ENCODE measurements at regions not wholly inside any gene's neighbourhood (a gene's known extent, or its start where the extent isn't known, plus 50 kb on each side); places are given as distances from the start of the nearest gene placed in this dataset.

- no peak overlapping the region for H3K27ac Mint-ChIP-seq
- H3K4me1 Mint-ChIP-seq (ENCODE audit: low read depth), result no peaks in the 10 kb centered on the region
- H3K27me3 Mint-ChIP-seq (ENCODE audit: low read depth), result peaks cover 2% of the 10 kb centered on the region
- ChIA-PET CTCF (no interaction called here), POLR2A (no interaction called here)
- ATAC-seq, result no peak
- DNase-seq, result no peak
- H3K9me3 Mint-ChIP-seq (ENCODE audit: insufficient read depth), result no peaks in the 10 kb centered on the region
- no peaks in the 10 kb centered on the region for H3K36me3 Mint-ChIP-seq (ENCODE audit: low read depth)
- no peak overlapping the region for H3K4me3 Mint-ChIP-seq
Observed at GRCh38 chr18:75607701-75608100, 180.2 kb upstream of the SMIM21 start.

DNA sequence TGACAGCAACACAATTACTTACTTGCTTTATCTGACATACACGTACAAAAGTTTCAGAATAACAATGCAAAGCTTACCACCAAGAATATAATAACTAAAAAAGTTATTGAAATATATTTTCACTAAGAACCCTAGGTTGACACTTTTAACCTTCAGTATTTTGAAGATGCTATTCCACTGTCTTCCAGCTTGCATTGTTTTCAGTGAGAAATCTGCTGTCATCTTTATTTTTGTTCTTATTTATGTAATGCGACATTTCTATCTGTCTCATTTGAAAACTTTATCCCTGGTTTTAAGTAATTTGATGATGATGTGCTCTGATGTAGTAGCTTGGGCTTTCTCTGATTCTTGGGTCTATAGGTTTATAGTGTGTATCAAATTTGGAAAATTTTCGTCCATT is 165.0 kb upstream of the SMIM21 start:
- no peak for ATAC-seq

DNA sequence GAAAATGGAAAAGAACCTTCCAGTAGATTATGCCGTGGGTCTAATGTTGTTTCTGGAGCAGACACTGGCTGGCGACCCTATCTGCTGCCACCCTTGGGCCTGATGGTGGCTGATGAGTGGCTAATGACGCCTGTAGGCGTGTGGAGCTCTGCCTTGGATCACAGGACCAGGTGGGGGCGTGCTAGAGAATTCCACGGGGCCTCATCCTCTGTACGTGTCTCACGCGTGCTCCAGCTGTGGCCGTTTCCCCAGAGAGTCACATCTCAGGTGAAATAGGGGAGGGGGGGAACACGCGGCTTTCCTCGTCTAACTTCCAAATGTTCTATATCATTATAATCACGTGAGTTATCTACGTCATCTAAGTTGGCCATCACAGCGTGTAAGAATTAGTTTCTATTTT is 160.9 kb upstream of the SMIM21 start:
- no peak overlapping the region for H3K27ac Mint-ChIP-seq
- DNase-seq (no peak), ATAC-seq (no peak)
- no peak overlapping the region for H3K4me3 Mint-ChIP-seq
- CTCF ChIA-PET, result no interaction called here
- H3K9me3 Mint-ChIP-seq (ENCODE audit: insufficient read depth), result peaks cover 16% of the 10 kb centered on the region
- POLR2A ChIA-PET, result no interaction called here
- H3K36me3 Mint-ChIP-seq (ENCODE audit: low read depth), result no peaks in the 10 kb centered on the region
- no peaks in the 10 kb centered on the region for H3K27me3 Mint-ChIP-seq (ENCODE audit: low read depth)
- H3K4me1 Mint-ChIP-seq (ENCODE audit: low read depth), result no peaks in the 10 kb centered on the region

More for the DNA sequence above, 165.0 kb upstream of the SMIM21 start:
- H3K9me3 Mint-ChIP-seq (ENCODE audit: insufficient read depth), result peaks cover 20% of the 10 kb centered on the region
- H3K27ac Mint-ChIP-seq, result no peak overlapping the region
- no peaks in the 10 kb centered on the region for H3K4me1 Mint-ChIP-seq (ENCODE audit: low read depth)
- CTCF ChIA-PET, result no interaction called here
- H3K4me3 Mint-ChIP-seq, result no peak overlapping the region
- POLR2A ChIA-PET, result no interaction called here
- DNase-seq, result no peak
- H3K36me3 Mint-ChIP-seq (ENCODE audit: low read depth), result no peaks in the 10 kb centered on the region
- no peaks in the 10 kb centered on the region for H3K27me3 Mint-ChIP-seq (ENCODE audit: low read depth)

DNA sequence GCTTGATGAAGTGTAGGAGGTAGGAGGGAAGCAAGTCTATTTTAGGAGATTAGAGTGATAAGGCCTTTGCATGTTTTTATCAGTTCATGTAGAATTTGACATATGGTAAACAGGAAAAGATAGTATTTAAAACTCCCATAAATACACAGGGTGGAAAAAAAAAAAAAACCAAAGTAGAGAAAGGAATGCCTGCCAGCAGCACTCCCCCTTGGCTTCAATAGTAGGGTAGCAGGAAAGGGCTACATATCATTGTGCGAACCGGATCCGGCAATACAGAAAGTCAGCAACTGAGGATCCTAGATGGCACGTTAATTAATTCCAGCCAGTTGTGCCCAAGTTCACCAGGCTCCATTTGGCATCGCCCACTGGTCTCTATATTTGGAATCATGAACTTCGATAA is 159.6 kb upstream of the SMIM21 start:
- ChIA-PET CTCF (no interaction called here), POLR2A (no interaction called here)
- Mint-ChIP-seq H3K4me3 (no peak overlapping the region), H3K27ac (no peak overlapping the region), H3K27me3 (ENCODE audit: low read depth) (no peaks in the 10 kb centered on the region), H3K9me3 (ENCODE audit: insufficient read depth) (peaks cover 5% of the 10 kb centered on the region), H3K4me1 (ENCODE audit: low read depth) (no peaks in the 10 kb centered on the region), H3K36me3 (ENCODE audit: low read depth) (no peaks in the 10 kb centered on the region)
- DNase-seq (no peak), ATAC-seq (no peak)

DNA sequence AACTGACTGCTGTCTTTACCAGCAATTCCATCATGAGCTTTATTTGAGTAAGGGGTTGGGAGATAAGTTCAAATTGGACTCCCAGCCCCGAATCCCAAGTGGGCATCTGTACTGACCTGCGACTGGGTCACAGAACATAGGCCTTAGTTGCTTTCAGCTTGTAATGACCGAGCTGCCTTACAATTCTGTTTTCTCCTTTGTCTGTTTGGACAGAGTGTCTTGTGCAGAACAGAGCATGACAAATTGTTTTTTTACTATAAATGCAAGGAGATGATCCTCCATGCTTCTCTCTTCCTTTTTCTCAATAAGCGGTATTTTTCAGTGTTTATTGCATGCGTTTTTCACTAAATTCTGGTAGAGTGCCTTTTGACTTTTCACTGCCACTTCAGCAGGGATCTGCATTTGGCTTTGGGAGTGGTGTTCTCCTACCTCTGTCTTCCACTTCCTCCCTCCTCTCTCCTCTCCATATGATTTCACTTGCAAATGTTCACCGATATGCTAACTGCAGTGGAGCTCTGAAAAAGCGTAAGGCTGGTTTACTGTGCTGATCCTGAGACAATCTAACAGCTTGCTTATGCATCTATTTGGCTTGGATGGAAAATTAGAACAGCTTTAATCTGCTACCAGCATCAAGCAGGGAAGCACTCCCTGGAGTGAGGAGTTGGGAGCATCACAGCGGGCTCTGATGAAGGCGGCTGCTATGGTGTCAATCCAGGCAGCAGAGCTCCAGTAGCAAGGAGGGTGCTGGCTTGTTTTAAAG is 158.8 kb upstream of the SMIM21 start:
- no peaks in the 10 kb centered on the region for H3K27me3 Mint-ChIP-seq (ENCODE audit: low read depth)

GRCh38 chr18:75582940-75583339 is 155.4 kb upstream of the SMIM21 start:
- Mint-ChIP-seq H3K9me3 (ENCODE audit: insufficient read depth) (no peaks in the 10 kb centered on the region), H3K4me1 (ENCODE audit: low read depth) (no peaks in the 10 kb centered on the region), H3K27me3 (ENCODE audit: low read depth) (no peaks in the 10 kb centered on the region), H3K27ac (no peak overlapping the region), H3K4me3 (no peak overlapping the region), H3K36me3 (ENCODE audit: low read depth) (no peaks in the 10 kb centered on the region)
- DNase-seq (no peak), ATAC-seq (no peak)
- ChIA-PET POLR2A (no interaction called here), CTCF (no interaction called here)

More for the DNA sequence above, 158.8 kb upstream of the SMIM21 start:
- Mint-ChIP-seq H3K36me3 (ENCODE audit: low read depth) (no peaks in the 10 kb centered on the region), H3K4me1 (ENCODE audit: low read depth) (no peaks in the 10 kb centered on the region), H3K27ac (no peak overlapping the region), H3K4me3 (no peak overlapping the region), H3K9me3 (ENCODE audit: insufficient read depth) (no peaks in the 10 kb centered on the region)
- POLR2A ChIA-PET, result no interaction called here
- DNase-seq (no peak), ATAC-seq (no peak)
- CTCF ChIA-PET, result no interaction called here

DNA sequence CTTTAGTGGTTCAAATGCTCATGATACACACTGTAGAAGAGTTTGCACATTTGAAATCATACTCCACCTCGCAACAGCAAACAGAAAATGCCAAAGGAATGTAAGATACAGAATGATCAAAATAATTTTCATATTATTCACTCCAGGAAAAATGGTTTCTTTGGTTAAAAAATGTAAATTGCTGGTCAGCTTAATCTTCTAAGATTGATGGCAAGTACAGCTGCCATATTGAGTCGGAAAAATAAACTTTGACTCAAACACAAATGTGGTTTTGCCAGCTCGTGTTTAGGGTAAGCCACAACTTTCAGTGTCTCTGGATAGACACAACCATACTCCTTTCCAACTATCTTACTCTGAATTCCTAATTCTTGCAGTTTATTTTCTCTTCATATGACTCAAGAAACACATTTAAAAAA is 154.9 kb upstream of the SMIM21 start:
- ChIA-PET CTCF (no interaction called here), POLR2A (no interaction called here)
- Mint-ChIP-seq H3K27me3 (ENCODE audit: low read depth) (no peaks in the 10 kb centered on the region), H3K9me3 (ENCODE audit: insufficient read depth) (no peaks in the 10 kb centered on the region), H3K4me1 (ENCODE audit: low read depth) (no peaks in the 10 kb centered on the region), H3K27ac (no peak overlapping the region), H3K4me3 (no peak overlapping the region), H3K36me3 (ENCODE audit: low read depth) (no peaks in the 10 kb centered on the region)
- no peak for ATAC-seq
- DNase-seq, result no peak

DNA sequence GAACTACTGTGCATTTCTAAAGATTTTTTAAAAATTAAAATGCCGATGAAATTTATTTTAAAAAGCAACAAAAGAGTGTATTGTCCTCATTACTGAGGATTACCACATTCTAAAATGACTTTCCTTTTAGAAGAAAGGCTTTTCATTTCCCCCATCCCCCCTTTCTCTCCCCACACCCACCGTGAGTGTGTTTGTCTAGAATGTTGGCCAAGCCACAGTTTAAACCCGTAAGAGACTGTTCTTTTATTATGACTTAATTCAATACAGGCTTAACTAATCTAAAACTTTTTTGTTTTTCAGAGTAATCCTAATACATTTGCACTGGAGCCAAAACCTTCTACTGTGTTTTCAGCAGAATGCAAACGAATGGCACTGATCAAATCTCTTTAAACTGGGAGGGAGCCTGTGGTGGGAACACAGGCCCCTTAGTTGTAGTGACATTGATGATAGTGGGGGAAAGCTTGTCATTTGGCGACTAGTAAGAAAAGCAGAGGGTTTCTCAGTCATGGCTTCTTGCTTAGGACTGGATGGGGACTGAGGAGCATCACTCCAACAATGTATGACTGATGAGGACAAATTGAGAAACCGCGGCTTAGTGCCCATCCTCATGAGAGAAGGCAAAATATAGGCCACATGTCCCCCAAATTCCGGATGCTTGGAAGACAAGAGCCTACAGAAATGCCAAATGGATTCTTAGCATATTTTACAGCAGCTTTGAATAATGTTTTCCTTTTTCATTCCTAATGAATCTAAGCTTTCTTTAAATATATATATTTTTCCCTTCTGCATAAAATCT is 154.0 kb upstream of the SMIM21 start:
- H3K4me3 Mint-ChIP-seq, result no peak overlapping the region
- POLR2A ChIA-PET, result interaction anchor here (0.6 kb wide), 1 partner anchor 686 kb away, joined by 3 read pairs; no protein-coding TSS in a partner anchor
- CTCF ChIA-PET, result no interaction called here
- H3K27me3 Mint-ChIP-seq (ENCODE audit: low read depth), result no peaks in the 10 kb centered on the region
- no peak overlapping the region for H3K27ac Mint-ChIP-seq
- H3K4me1 Mint-ChIP-seq (ENCODE audit: low read depth), result no peaks in the 10 kb centered on the region
- no peaks in the 10 kb centered on the region for H3K9me3 Mint-ChIP-seq (ENCODE audit: insufficient read depth)
- ATAC-seq, result no peak
- DNase-seq, result no peak
- no peaks in the 10 kb centered on the region for H3K36me3 Mint-ChIP-seq (ENCODE audit: low read depth)

DNA sequence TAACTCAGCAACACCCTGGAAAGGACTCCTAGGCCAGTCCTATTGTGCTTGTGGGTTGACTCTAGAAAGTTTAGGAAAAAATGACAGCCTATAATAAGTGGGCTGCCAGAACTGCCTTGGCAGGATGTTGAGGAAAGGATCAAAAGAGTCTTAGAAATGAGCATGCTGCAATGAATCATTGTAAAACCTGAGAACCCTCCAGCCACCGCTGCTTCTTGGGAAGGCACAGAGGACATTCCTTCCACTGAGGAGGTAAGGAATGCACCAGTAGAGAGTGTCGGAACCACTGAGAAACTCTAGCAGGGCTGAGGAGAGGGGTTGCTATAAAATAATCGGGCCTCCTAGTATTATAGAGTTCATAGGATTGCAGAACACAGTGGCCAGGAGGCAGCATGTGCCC is 146.7 kb upstream of the SMIM21 start:
- Mint-ChIP-seq H3K27ac (no peak overlapping the region), H3K27me3 (ENCODE audit: low read depth) (no peaks in the 10 kb centered on the region), H3K4me3 (no peak overlapping the region), H3K36me3 (ENCODE audit: low read depth) (no peaks in the 10 kb centered on the region), H3K9me3 (ENCODE audit: insufficient read depth) (no peaks in the 10 kb centered on the region), H3K4me1 (ENCODE audit: low read depth) (no peaks in the 10 kb centered on the region)
- no peak for ATAC-seq
- CTCF ChIA-PET, result no interaction called here
- POLR2A ChIA-PET, result no interaction called here
- DNase-seq, result no peak

DNA sequence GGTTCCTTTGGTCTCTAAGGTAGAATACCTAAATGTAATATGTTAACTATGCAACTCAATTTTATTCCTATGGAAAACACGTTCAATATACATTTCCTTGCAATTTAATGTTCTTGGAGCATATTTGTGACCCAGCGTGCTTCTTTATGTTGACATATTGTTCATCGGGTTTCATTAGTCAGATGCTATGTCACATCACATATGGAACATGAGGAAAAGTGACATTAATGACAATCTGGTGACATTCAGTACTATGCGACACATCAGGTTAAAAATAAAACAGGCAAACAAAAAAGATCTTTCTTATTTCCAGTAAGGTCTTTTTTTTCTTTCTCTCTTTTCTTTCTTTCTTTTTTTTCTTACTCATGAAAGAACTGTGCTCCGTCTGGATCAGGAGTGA is 135.6 kb upstream of the SMIM21 start:
- Mint-ChIP-seq H3K27ac (no peak overlapping the region), H3K4me1 (ENCODE audit: low read depth) (no peaks in the 10 kb centered on the region), H3K27me3 (ENCODE audit: low read depth) (no peaks in the 10 kb centered on the region), H3K9me3 (ENCODE audit: insufficient read depth) (no peaks in the 10 kb centered on the region), H3K36me3 (ENCODE audit: low read depth) (no peaks in the 10 kb centered on the region), H3K4me3 (no peak overlapping the region)
- CTCF ChIA-PET, result no interaction called here
- ATAC-seq (no peak), DNase-seq (no peak)
- POLR2A ChIA-PET, result no interaction called here

DNA sequence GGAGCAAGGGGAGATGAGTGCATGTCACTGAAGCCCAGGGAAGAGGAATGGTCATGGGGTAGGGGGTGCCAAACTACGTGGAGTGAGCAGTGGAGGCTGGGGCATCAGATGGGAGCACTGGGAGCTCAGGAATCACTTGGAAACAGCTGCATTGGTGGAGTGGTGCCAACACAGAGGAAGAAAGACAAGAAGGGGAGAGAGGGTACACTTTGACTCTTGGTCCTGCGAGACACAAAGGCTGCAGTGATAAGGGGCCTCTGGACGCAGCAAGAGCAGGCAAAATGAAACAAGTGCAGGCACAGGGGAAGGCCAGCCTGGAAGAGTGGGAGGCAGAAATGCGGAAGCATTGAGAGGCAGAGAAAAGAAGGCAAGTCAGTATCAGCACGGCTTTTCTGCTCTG is 134.7 kb upstream of the SMIM21 start:
- CTCF ChIA-PET, result no interaction called here
- POLR2A ChIA-PET, result no interaction called here

GRCh38 chr18:75558790-75559189 is 131.3 kb upstream of the SMIM21 start:
- ChIA-PET CTCF (no interaction called here), POLR2A (no interaction called here)
- ATAC-seq (no peak), DNase-seq (no peak)
- no peak overlapping the region for H3K4me3 Mint-ChIP-seq
- no peaks in the 10 kb centered on the region for H3K27me3 Mint-ChIP-seq (ENCODE audit: low read depth)
- no peak overlapping the region for H3K27ac Mint-ChIP-seq
- H3K36me3 Mint-ChIP-seq (ENCODE audit: low read depth), result no peaks in the 10 kb centered on the region
- no peaks in the 10 kb centered on the region for H3K4me1 Mint-ChIP-seq (ENCODE audit: low read depth)
- H3K9me3 Mint-ChIP-seq (ENCODE audit: insufficient read depth), result no peaks in the 10 kb centered on the region

More for the DNA sequence above, 134.7 kb upstream of the SMIM21 start:
- Mint-ChIP-seq H3K36me3 (ENCODE audit: low read depth) (no peaks in the 10 kb centered on the region), H3K4me1 (ENCODE audit: low read depth) (no peaks in the 10 kb centered on the region), H3K4me3 (no peak overlapping the region), H3K27me3 (ENCODE audit: low read depth) (no peaks in the 10 kb centered on the region), H3K9me3 (ENCODE audit: insufficient read depth) (no peaks in the 10 kb centered on the region), H3K27ac (no peak overlapping the region)
- no peak for ATAC-seq
- no peak for DNase-seq
